HG03066 (cell line): ENCODE measurements at regions not wholly inside any gene's neighbourhood (a gene's known extent, or its start where the extent isn't known, plus 50 kb on each side); places are given as distances from the start of the nearest gene placed in this dataset.
A peak's percentile ranks its signal among the peaks of the same experiment; 100 is the strongest.
"Not testable (repeated sequence)": the region's sequence is repeated elsewhere in the genome, so short reads cannot be mapped to it uniquely, and the experiment has no call there.

Experiments
- ATAC-seq: cut with Tn5 transposase; IDR thresholded peaks from one replicate; pipeline ENCODE4 v1.9.1; 2021; ENCODE audit warnings: low read depth; ENCODE audit not compliant: unreplicated experiment

DNA sequence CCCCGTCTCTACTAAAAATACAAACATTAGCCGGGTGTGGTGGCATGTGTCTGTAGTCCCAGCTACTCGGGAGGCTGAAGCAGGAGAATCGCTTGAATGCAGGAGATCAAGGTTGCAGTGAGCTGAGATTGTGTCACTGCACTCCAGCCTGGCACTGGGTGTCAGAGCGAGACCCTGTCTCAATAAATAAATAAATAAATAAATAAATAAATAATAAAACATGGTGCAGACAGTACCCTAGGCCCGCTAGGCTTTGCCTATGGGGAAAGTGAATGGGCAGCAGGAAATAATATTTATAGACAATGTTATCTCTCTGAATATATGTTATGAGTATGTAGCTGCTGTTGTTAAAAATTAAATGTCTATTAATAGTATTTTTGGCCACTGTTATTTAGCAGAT lies 130.4 kb downstream of the LARP7 start:
- ATAC-seq: no peak

DNA sequence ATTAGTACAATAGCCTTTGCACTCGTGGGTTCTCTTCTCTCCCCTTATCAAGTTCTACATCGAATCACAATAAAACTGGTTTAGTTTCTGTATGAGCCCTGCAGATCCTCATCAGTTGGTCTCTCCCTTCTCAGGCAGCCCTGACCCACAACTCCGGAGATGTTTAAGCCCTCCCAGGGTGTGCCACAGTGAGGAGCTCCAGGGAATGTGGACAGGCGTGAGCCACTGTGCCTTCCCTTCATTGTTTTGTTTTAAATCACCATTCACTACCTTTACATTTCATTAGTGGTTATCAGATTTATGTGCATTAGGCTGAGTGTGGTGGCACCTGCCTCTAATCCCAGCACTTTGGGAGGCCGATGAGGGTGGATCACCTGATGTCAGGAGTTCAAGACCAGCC lies 133.2 kb downstream of the LARP7 start:
- ATAC-seq: no peak

DNA sequence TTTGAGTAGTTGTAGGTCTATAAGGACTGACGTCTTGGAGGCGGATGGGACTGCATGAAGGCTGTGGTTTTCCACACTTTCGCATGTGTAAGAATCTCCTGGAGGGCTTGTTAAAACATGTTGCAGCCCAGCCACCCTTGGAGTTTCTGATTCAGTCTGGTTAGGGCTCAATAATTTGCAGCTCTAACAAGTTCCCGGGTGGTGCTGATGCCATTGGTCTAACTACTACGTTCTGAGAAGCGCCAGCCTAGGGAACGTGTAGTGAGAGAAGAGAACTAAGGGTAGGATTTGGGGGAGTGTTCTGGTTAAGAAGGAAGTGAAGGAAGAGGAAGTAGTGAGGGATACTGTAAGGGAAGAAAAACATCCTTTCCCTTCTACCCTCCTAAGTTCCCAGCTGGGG lies 138.9 kb downstream of the LARP7 start:
- ATAC-seq: no peak

DNA sequence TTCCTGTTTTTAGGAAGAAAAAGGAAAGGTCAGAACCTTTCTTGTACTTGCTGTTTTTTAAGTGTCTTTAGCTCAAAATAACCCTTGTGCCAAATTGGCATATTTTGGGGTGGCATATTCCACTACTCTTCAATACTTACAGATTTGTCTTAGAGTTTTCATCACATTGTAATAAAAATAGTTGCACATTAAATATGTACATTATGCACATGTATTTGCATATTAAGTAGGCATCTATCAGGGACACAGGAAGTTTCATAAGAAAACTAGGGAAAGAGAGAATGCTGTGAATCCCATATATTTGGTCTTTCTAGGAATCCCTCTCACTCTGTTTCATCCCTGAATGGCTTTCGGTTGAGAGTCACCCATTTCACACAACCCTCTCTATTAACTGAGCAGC lies 139.6 kb downstream of the LARP7 start:
- ATAC-seq: no peak

DNA sequence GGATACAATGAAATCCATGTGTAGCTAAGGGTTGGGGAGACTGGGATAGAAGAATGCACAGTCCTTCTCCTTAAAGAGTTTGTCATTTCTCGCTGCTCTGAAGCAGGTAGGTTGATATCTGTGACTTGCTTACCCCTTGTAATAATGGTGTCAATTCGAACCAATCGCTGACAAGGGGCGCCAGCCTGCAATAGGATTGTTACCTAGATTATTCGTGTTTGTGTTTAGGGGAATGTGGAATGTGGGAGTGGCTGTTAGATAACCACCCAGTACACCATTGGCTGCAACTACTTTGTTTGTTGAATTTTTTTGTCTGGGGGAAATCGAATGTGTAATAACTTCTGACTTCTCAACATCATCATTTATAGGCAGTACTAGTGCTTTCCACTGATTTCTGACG lies 141.6 kb downstream of the LARP7 start:
- ATAC-seq: no peak

DNA sequence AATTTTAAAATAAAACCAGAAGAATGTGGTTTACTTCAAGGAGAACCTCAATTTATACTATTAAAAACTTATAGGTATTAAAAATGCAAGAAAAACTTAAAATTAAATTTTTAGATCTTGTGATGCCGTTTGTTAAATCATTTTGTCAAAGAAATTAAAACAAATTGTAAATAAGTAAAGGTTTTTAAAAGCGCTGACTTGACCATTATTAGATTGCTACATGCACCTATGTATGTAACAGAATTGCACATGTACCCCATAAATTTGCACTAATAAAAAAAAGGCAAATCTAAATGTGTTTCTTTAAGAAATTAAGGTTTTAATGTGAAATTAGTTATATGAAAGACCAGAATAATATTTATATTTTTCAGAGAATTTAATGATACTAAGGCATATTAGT lies 156.1 kb downstream of the LARP7 start:
- ATAC-seq: no peak

- no peak for ATAC-seq
Measured at GRCh38 chr4:112800001-112800400, 163.1 kb downstream of the LARP7 start.

DNA sequence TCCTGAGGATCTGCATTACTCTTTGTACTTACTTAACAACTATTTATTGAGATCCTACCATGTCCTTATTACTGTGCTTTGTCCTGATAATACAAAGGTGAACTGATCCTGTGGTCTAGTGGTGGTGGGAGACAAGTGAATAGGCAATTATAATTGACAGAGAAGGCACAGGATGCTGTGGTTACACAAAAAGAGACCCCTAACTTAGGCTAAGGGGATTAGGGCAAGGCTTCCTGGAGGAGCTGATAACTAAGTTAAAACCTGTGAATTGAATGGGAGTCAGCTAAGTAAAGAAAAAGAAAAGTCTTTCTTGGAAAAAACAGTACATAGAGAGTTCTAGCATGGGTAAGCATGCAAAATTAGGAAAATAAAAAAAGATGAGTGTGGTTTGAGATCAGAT lies 164.4 kb downstream of the LARP7 start:
- ATAC-seq: no peak

GRCh38 chr4:112802780-112803179 lies 165.8 kb downstream of the LARP7 start:
- no peak for ATAC-seq

- no peak for ATAC-seq
Measured at GRCh38 chr4:112807083-112807482, 170.1 kb downstream of the LARP7 start.

- no peak for ATAC-seq
Measured at GRCh38 chr4:112808001-112808400, 171.1 kb downstream of the LARP7 start.

DNA sequence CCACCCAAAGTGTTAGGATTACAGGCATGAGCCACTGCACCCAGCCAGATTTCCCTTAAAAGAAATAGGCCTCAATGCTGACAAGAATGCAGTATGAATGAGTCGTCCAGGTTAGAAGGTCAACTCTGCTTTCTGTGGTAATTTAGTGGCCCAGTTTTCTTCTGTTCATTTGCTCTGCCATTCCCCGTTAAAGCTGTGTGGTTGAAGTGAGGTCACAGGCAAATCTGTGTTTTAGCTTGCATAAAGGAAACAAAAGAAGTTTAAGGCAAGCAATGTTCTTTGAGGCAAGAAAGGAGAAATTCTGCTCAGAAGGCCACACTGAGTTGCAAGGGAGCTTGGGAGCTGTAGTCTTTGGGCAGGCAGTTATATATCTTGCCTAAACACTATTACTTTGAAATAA lies 176.8 kb downstream of the LARP7 start:
- no peak for ATAC-seq

GRCh38 chr4:112817933-112818593 lies 181.1 kb downstream of the LARP7 start:
- ATAC-seq: peak; percentile 88

- peak; percentile 50 for ATAC-seq
Measured at GRCh38 chr4:112818594-112818965, 181.6 kb downstream of the LARP7 start.

GRCh38 chr4:112819729-112820128 lies 182.8 kb downstream of the LARP7 start:
- no peak for ATAC-seq

DNA sequence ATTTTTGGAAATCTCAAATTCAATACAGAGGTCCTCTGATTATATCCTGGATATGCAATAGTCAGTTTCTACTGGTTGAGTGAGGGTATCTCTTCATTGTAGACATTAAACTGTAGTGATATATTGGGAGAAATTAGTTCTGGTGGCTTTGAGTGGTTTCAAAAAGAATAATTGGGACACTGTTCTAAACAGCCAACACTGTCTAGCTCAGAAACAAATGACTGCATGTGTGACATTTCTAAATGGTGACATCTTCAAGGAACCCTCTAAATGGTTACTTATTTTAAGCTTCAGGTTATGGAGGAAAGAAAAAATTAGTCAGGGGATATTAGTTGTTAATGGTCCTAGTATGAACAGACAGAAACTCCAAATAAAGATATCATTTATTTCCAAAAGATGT lies 186.2 kb downstream of the LARP7 start:
- ATAC-seq: no peak

- no peak for ATAC-seq
Measured at GRCh38 chr4:112823606-112824005, 186.7 kb downstream of the LARP7 start.

DNA sequence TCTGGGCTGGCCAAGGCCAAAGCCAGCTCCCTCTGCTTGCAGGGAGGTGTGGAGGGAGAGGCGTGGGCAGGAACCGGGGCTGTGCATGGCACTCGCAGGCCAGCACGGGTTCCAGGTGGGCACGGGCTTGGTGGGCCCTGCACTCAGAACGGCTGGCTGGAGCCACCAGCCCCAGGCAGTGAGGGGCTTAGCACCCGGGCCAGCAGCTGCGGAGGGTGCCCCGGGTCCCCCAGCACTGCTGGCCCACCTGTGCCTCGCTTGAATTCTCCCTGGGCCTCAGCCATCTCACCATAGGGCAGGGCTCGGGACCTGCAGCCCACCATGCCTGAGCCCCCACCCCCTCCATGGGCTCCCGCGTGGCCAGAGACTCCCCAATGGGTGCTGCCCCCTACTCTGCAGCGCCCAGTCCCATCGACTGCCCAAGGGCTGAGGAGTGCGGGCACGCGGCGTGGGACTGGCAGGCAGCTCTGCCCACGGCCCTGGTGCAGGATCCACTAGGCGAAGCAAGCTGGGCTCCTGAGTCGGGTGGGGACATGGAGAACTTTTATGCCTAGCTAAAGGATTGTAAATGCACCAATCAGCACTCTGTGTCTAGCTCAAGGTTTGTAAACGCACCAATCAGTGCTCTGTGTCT lies 193.9 kb downstream of the LARP7 start:
- no peak for ATAC-seq

DNA sequence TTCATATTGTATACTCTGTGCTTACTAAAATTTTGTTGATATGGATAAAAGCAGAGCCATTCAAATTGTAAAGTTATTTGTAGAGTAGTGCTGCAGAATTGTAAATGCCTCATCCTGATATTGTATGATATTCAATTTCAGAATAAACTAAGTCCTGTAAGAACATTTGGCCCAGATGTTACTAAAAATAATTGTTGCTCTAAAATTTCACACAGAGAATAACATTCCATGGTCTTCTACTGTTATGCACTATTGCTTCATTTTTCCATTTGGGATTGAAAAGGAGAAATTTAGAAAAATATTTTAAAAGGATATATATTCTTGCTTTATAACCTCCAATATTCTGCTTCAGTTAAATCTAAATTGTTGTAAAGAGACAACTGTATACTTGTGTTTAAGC lies 195.6 kb downstream of the LARP7 start:
- ATAC-seq: no peak

DNA sequence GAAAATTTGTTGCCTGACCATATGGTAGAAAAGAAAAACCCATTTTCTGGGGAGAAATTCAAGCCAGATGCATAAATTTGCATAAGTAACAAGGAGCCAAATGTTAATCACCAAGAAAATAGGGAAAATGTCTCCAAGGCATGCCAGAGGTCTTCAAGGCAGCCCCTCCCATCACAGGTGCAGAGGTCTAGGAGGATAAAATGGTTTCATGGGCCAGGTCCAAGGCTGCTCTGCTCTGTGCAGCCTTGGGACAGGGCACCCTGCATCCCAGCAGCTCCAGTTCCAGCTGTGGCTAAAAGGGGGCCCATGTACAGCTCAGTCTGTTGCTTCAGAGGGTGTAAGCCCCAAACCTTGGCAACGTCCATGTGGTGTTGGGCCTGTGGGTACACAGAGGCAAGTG lies 200.0 kb downstream of the LARP7 start:
- ATAC-seq: no peak

DNA sequence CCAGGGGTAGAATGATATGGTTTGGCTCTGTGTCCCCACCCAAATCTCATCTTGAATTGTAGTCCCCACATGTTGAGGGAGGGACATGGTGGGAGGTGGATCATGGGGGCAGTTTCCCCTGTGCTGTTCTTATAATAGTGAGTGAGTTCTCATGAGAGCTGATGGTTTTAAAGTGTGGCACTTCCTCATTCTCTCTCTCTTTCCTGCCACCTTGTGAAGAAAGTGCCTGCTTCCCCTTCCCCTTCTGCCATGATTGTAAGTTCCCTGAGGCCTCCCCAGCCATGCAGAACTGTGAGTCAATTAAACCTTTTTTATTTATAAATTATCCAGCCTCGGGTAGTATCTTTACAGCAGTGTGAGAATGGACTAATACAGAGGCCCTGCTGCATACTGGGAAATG lies 201.1 kb downstream of the LARP7 start:
- ATAC-seq: not testable (repeated sequence)

DNA sequence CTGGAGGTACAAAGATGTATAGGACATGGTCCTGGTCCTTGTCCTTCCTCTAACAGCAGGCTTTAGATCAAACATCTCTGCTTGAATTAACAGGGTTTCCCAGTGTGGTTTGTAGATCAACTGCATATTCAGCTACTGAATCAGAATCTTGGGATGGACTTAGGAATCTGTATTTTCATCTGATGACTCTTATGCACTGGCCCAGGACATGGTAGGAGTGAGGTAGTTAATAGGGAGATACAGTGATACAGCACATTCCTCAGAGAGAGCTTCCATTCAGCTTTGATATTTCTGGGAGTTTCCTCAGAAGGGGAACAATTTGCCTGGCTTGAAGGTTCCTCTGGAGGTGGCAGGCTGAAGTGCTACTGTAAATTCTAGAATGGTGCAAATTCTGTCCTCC lies 203.1 kb downstream of the LARP7 start:
- ATAC-seq: no peak

DNA sequence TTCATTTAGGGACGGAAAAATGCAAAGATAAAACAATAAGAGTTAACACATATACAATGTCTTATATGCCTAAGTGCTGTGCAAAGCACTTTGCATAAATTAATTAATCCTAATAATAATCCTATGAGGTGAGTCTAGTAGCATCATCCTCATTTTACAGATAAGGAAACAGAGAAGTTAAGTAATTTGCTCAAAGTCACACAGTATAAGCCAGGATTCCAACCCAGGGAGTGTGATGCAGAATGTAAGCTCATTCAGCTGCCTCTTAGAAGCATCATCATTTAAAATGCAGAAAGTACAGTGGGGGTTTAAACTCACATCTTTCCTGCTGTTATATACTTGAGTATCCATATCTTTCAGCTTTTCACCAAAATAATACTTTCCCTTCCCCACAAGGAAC lies 203.7 kb downstream of the LARP7 start:
- no peak for ATAC-seq
